SU-DHL-6 (cell line): ENCODE measurements at regions not wholly inside any gene's neighbourhood (a gene's known extent, or its start where the extent isn't known, plus 50 kb on each side); places are given as distances from the start of the nearest gene placed in this dataset.

Experiments
- EZH2phosphoT487 ChIP-seq: fragments of 200-600 bp; sonication (generic), shearing (Covaris generic); conservative IDR thresholded peaks from 2 replicates; pipeline ENCODE4 v1.6.1; 2018; ENCODE audit warnings: mild to moderate bottlenecking, antibody characterized with exemption, low read length, moderate library complexity, mixed read lengths
- TF ChIP-seq, protein P1 (sequence below): fragments of 200-600 bp; sonication (generic); IDR thresholded peaks from one replicate; pipeline ENCODE4 v1.5.1; 2017; ENCODE audit warnings: antibody characterized with exemption, mild to moderate bottlenecking, low read length, moderate library complexity; ENCODE audit not compliant: insufficient read depth, poor library complexity, severe bottlenecking

DNA sequence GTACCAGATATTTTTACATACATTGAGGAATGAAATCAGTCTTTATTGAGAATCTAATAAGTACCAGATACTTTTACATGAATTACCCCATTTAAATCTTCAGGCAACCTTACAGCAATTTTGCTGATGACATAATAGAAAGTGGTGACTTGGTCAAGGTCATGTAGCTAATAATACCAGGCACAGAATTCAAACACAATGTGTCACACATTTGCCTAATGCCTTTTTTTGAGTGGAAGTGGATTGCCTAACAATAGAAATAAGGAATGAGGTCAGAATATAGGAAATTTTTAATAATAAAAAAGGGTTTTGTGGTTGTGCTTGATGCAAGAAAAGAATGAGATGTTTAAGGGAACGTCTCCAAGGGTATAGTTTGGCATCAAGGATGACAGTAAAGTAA lies 466.6 kb upstream of the IGFBP3 start:
- TF ChIP-seq, protein P1, sequence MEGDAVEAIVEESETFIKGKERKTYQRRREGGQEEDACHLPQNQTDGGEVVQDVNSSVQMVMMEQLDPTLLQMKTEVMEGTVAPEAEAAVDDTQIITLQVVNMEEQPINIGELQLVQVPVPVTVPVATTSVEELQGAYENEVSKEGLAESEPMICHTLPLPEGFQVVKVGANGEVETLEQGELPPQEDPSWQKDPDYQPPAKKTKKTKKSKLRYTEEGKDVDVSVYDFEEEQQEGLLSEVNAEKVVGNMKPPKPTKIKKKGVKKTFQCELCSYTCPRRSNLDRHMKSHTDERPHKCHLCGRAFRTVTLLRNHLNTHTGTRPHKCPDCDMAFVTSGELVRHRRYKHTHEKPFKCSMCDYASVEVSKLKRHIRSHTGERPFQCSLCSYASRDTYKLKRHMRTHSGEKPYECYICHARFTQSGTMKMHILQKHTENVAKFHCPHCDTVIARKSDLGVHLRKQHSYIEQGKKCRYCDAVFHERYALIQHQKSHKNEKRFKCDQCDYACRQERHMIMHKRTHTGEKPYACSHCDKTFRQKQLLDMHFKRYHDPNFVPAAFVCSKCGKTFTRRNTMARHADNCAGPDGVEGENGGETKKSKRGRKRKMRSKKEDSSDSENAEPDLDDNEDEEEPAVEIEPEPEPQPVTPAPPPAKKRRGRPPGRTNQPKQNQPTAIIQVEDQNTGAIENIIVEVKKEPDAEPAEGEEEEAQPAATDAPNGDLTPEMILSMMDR, result no peak
- no peak for TF ChIP-seq EZH2phosphoT487
